Fibroblast of lung (primary cell): ENCODE measurements at regions not wholly inside any gene's neighbourhood (a gene's known extent, or its start where the extent isn't known, plus 50 kb on each side); places are given as distances from the start of the nearest gene placed in this dataset.

Source experiments
- DNase-seq, 2 donors: peaks; one replicate each; pipeline versions ENCODE4 v3.0.0 to v3.0.0-alpha.2; 2010; ENCODE audit warnings: low read depth in 2 of 2
- H2AFZ ChIP-seq: 2 replicates; pipeline ENCODE4 v1.5.1; 2012; ENCODE audit warnings: low read length, control low read depth, inconsistent platforms
- H3K27ac ChIP-seq: 2 replicates; pipeline ENCODE4 v1.5.1; 2011; ENCODE audit warnings: low read length, control low read depth; ENCODE audit not compliant: insufficient read depth
- H3K27me3 ChIP-seq: 2 replicates; pipeline ENCODE4 v1.5.1; 2011; ENCODE audit warnings: mild to moderate bottlenecking, low read length; ENCODE audit not compliant: control insufficient read depth, insufficient read depth
- H3K36me3 ChIP-seq: 2 replicates; pipeline ENCODE4 v1.5.1; 2011; ENCODE audit warnings: low read length; ENCODE audit not compliant: control insufficient read depth, insufficient read depth
- H3K4me1 ChIP-seq: 2 replicates; pipeline ENCODE4 v1.5.1; 2011; ENCODE audit warnings: low read length; ENCODE audit not compliant: control insufficient read depth, insufficient read depth; ENCODE audit errors: extremely low read depth
- H3K4me2 ChIP-seq: 2 replicates; pipeline ENCODE4 v1.5.1; 2011; ENCODE audit warnings: low read length, control low read depth; ENCODE audit not compliant: insufficient read depth; ENCODE audit errors: extremely low read depth
- H3K4me3 ChIP-seq, 4 experiments: fragments of 200-600 bp in 1 of 4; sonication (generic) in 1 of 4; replicated peaks in 1 of 4; 2 replicates each; pipeline ENCODE4 v1.5.1; 2011 to 2016; ENCODE audit warnings: low read length in 4 of 4, low read depth in 3 of 4, mild to moderate bottlenecking in 3 of 4, control low read depth in 2 of 4, inconsistent platforms in 1 of 4, mixed read lengths in 1 of 4; ENCODE audit not compliant: insufficient read depth in 1 of 4; ENCODE audit errors: control extremely low read depth in 1 of 4
- H3K79me2 ChIP-seq: 2 replicates; pipeline ENCODE4 v1.5.1; 2012; ENCODE audit warnings: mild to moderate bottlenecking, low read length, inconsistent platforms; ENCODE audit not compliant: control insufficient read depth, insufficient read depth
- H3K9ac ChIP-seq: 2 replicates; pipeline ENCODE4 v1.5.1; 2011; ENCODE audit warnings: mild to moderate bottlenecking, low read length, control low read depth; ENCODE audit not compliant: insufficient read depth
- H3K9me3 ChIP-seq: 2 replicates; pipeline ENCODE4 v1.5.1; 2012; ENCODE audit warnings: low read depth, low read length; ENCODE audit not compliant: control insufficient read depth, insufficient read depth
- H4K20me1 ChIP-seq: 2 replicates; pipeline ENCODE4 v1.5.1; 2011; ENCODE audit warnings: low read length; ENCODE audit not compliant: control insufficient read depth, insufficient read depth; ENCODE audit errors: extremely low read depth
- CTCF ChIP-seq, 2 donors: IDR thresholded peaks in 1 of 2; conservative IDR thresholded peaks in 1 of 2; 1 replicate in 1 of 2; 2 replicates in 1 of 2; pipeline ENCODE4 v1.5.1; 2011 to 2012; ENCODE audit warnings: low read length in 2 of 2, control low read depth in 1 of 2, inconsistent platforms in 1 of 2, low read depth in 1 of 2, mild to moderate bottlenecking in 1 of 2
- EZH2 ChIP-seq: IDR thresholded peaks from 2 replicates; pipeline ENCODE4 v1.5.1; 2012; ENCODE audit warnings: low read length, control low read depth, mild to moderate bottlenecking; ENCODE audit errors: missing control alignments

DNA sequence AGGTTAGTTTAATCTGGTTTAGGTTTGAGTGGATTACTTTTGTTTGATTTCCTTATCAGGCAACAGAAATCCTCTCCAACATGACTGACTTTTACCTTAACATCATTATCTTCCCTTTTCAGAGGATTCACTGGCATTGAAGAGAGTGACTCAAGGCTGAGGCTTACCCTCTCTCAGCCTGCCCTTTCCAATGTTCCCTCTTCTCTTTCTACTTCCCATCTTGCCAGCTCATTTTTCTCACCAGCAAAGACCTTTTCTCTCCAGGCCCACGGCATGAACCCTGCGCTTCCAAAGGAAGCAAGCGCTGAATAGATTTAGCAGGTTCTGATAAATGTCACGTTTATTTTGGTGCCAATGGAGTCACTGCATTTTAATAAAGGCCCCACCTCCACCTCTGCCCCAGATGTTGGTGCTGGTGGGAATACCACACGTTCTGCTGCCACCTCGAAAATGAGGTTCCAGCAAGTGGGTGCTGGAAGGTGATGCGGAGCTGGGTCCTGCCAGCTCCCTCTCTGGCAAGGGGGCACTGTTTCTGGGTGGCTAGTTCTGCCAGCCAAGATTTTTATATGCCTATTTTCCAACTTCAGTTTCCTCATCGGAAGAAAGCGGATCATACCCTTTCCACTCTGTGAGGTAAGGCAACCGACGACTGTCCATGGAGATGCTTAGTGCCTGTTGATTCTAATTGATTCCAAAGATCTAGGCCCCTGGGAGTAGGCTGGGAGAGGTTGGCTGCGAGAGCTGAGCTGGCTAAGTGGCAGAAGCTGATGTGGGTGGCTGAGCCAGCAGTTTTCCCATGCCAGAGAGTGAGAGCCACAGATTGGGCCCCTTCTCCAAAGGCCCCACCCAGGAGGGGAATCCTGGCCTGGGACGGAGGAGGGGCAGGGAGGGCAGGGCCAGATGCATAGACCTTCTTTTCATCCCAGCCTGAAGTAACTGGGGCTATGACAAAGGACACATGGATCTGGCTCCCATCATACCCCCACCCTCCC, 87.7 kb upstream of the MAFB start:
- H3K4me1 ChIP-seq: no peaks in the 10 kb centered on the region
- no peaks in the 10 kb centered on the region for H4K20me1 ChIP-seq
- no peaks in the 10 kb centered on the region for H3K27me3 ChIP-seq
- TF ChIP-seq CTCF (conservative IDR thresholded peaks at IDR 0.05 in 1 of 2, IDR thresholded peaks at IDR 0.05 in 1 of 2; ENCODE audit: low read depth in 1 of 2, low read length in 2 of 2): no peak
- no peak for TF ChIP-seq EZH2
- H3K9me3 ChIP-seq: no peaks in the 10 kb centered on the region
- H3K4me3 ChIP-seq: no peak overlapping the region
- H3K9ac ChIP-seq: no peak overlapping the region
- H3K4me2 ChIP-seq: no peak overlapping the region
- H2AFZ ChIP-seq: no peak overlapping the region
- H3K36me3 ChIP-seq: no peaks in the 10 kb centered on the region
- no peak overlapping the region for H3K27ac ChIP-seq
- DNase-seq: no peak
- H3K79me2 ChIP-seq: no peaks in the 10 kb centered on the region

DNA sequence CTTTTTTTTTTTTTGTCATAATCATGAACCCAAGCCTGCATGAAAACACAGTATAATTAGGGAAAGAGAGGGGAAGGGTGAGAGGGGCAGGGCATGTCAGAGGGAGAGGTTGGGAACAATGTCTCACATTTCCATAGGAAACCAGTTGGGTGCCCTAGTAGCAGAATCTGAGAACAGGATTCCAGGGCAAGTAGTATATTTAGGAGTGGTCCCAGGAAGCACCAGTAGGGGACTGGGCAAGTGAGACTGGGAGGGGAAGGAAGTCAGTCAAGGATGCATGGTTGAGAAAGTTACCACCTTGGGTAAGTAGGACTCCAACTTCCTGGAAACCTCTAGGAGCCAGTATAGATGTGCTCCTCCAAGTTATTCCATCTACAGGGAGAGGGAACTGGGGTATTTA, 88.6 kb upstream of the MAFB start:
- Histone ChIP-seq H3K4me1 (no peaks in the 10 kb centered on the region), H3K4me3 (no peak overlapping the region), H2AFZ (no peak overlapping the region), H3K4me2 (no peak overlapping the region), H3K79me2 (no peaks in the 10 kb centered on the region), H3K9ac (no peak overlapping the region), H4K20me1 (no peaks in the 10 kb centered on the region), H3K9me3 (no peaks in the 10 kb centered on the region), H3K36me3 (no peaks in the 10 kb centered on the region), H3K27me3 (no peaks in the 10 kb centered on the region), H3K27ac (no peak overlapping the region)
- DNase-seq: no peak
- no peak for TF ChIP-seq EZH2
- TF ChIP-seq CTCF (conservative IDR thresholded peaks at IDR 0.05 in 1 of 2, IDR thresholded peaks at IDR 0.05 in 1 of 2; ENCODE audit: low read depth in 1 of 2, low read length in 2 of 2): no peak

GRCh38 chr20:40778894-40779496, 90.0 kb upstream of the MAFB start:
- no peak overlapping the region for H3K9ac ChIP-seq
- no peak for DNase-seq
- H3K9me3 ChIP-seq: no peaks in the 10 kb centered on the region
- H3K36me3 ChIP-seq: no peaks in the 10 kb centered on the region
- H4K20me1 ChIP-seq: no peaks in the 10 kb centered on the region
- H2AFZ ChIP-seq: no peak overlapping the region
- no peak overlapping the region for H3K4me2 ChIP-seq
- no peak overlapping the region for H3K27ac ChIP-seq
- no peak overlapping the region for H3K4me3 ChIP-seq
- H3K27me3 ChIP-seq: no peaks in the 10 kb centered on the region
- H3K79me2 ChIP-seq: no peaks in the 10 kb centered on the region
- H3K4me1 ChIP-seq: no peaks in the 10 kb centered on the region
- TF ChIP-seq EZH2 (no peak), CTCF (conservative IDR thresholded peaks at IDR 0.05 in 1 of 2, IDR thresholded peaks at IDR 0.05 in 1 of 2; ENCODE audit: low read depth in 1 of 2, low read length in 2 of 2) (no peak)
